Natural killer cell (primary cell): ENCODE measurements at regions not wholly inside any gene's neighbourhood (a gene's known extent, or its start where the extent isn't known, plus 50 kb on each side); places are given as distances from the start of the nearest gene placed in this dataset.
"Not testable (repeated sequence)": the region's sequence is repeated elsewhere in the genome, so short reads cannot be mapped to it uniquely, and the experiment has no call there.

Source experiments
- ATAC-seq, 3 donors: fragments of 150-1000 bp in 2 of 3; fragments of 200-7000 bp in 1 of 3; cut with Tn5 transposase; 1 replicate in 1 of 3; 2 replicates in 2 of 3; pipeline ENCODE4 v1.10.0; 2021; ENCODE audit warnings: mild to moderate bottlenecking in 2 of 3, moderate library complexity in 2 of 3
- DNase-seq, 2 donors: peaks; one replicate each; pipeline versions ENCODE4 v3.0.0 to v3.0.0-alpha.2; 2013 to 2021; ENCODE audit warnings: mixed read lengths in 1 of 2
- H3K27ac ChIP-seq: one replicate; pipeline ENCODE4 v1.5.1; 2013; ENCODE audit warnings: mild to moderate bottlenecking, low read length
- H3K27me3 ChIP-seq: one replicate; pipeline ENCODE4 v1.6.1; 2013; ENCODE audit warnings: low read length; ENCODE audit not compliant: control insufficient read depth, insufficient read depth
- H3K36me3 ChIP-seq: one replicate; pipeline ENCODE4 v1.6.1; 2013; ENCODE audit warnings: low read length; ENCODE audit not compliant: control insufficient read depth, insufficient read depth
- H3K4me1 ChIP-seq: one replicate; pipeline ENCODE4 v1.6.1; 2013; ENCODE audit warnings: low read length; ENCODE audit not compliant: control insufficient read depth, insufficient read depth
- H3K4me3 ChIP-seq: one replicate; pipeline ENCODE4 v1.5.1; 2013; ENCODE audit warnings: low read length
- H3K9me3 ChIP-seq: one replicate; pipeline ENCODE4 v1.6.1; 2013; ENCODE audit warnings: low read length; ENCODE audit not compliant: control insufficient read depth, insufficient read depth
- H3K27ac Mint-ChIP-seq, 2 donors: one replicate each; pipeline ENCODE4 v1.8.0; 2022; ENCODE audit warnings: mild to moderate bottlenecking in 2 of 2, mixed read lengths in 2 of 2, moderate library complexity in 1 of 2
- H3K27me3 Mint-ChIP-seq, 2 donors: one replicate each; pipeline ENCODE4 v1.8.0; 2022; ENCODE audit warnings: low read depth in 2 of 2, mixed read lengths in 2 of 2
- H3K36me3 Mint-ChIP-seq: one replicate; pipeline ENCODE4 v1.8.0; 2022; ENCODE audit warnings: mixed read lengths
- H3K4me1 Mint-ChIP-seq, 2 donors: one replicate each; pipeline ENCODE4 v1.8.0; 2022; ENCODE audit warnings: mixed read lengths in 2 of 2
- H3K4me3 Mint-ChIP-seq: one replicate; pipeline ENCODE4 v1.8.0; 2022; ENCODE audit warnings: mild to moderate bottlenecking, moderate library complexity, mixed read lengths
- H3K9me3 Mint-ChIP-seq, 2 donors: one replicate each; pipeline ENCODE4 v1.8.0; 2022; ENCODE audit warnings: mixed read lengths in 2 of 2
- CTCF ChIP-seq: fragments of 200-600 bp; IDR thresholded peaks from one replicate; pipeline ENCODE4 v1.8.0; 2022; ENCODE audit warnings: antibody characterized with exemption
- WGBS: methylation state at CpG from one replicate; pipeline ENCODE4 v1.1.7; 2013; ENCODE audit warnings: missing lambda C conversion rate; ENCODE audit not compliant: insufficient coverage; 5-methylcytosine and 5-hydroxymethylcytosine counted together
- intact Hi-C: fragments of 100-400 bp; cut with micrococcal nuclease; formaldehyde crosslinking; loops from one replicate; pipeline ENCODE4 v1.14.2; 2022

- no peak for TF ChIP-seq CTCF
- no peak for DNase-seq
- no peaks in the 10 kb centered on the region for H3K4me1 Mint-ChIP-seq
- H3K27ac ChIP-seq = no peak overlapping the region
- H3K27ac Mint-ChIP-seq = no peak overlapping the region
- H3K9me3 Mint-ChIP-seq = peaks cover 4 to 9% of the 10 kb centered on the region in 2 donors
- H3K9me3 ChIP-seq = no peaks in the 10 kb centered on the region
- no peaks in the 10 kb centered on the region for H3K36me3 Mint-ChIP-seq
- intact Hi-C loops = no loop called here
- H3K4me1 ChIP-seq = no peaks in the 10 kb centered on the region
- no peak for ATAC-seq
- no peaks in the 10 kb centered on the region for H3K27me3 Mint-ChIP-seq
- H3K4me3 ChIP-seq = no peak overlapping the region
- no peaks in the 10 kb centered on the region for H3K27me3 ChIP-seq
- H3K36me3 ChIP-seq = no peaks in the 10 kb centered on the region
- H3K4me3 Mint-ChIP-seq = no peak overlapping the region
- 83% methylated on average over 3 of the region's 3 CpGs for WGBS
Measured at GRCh38 chr6:19571176-19571575, 266.0 kb upstream of the ID4 start.

- Mint-ChIP-seq H3K4me1 (no peaks in the 10 kb centered on the region), H3K36me3 (no peaks in the 10 kb centered on the region), H3K9me3 (peaks cover 9 to 10% of the 10 kb centered on the region in 2 donors), H3K27ac (no peak overlapping the region), H3K4me3 (no peak overlapping the region), H3K27me3 (no peaks in the 10 kb centered on the region)
- DNase-seq (no peak), ATAC-seq (no peak)
- Histone ChIP-seq H3K36me3 (no peaks in the 10 kb centered on the region), H3K27ac (no peak overlapping the region), H3K4me1 (no peaks in the 10 kb centered on the region), H3K9me3 (peaks cover 2% of the 10 kb centered on the region), H3K4me3 (no peak overlapping the region), H3K27me3 (no peaks in the 10 kb centered on the region)
- WGBS = 95% methylated on average over 3 of the region's 4 CpGs
- no peak for TF ChIP-seq CTCF
- intact Hi-C loops = no loop called here
Measured at GRCh38 chr6:19578481-19578880, 258.7 kb upstream of the ID4 start.

- H3K4me3 Mint-ChIP-seq, H3K4me3 ChIP-seq, H3K4me1 ChIP-seq, H3K4me1 Mint-ChIP-seq, H3K9me3 Mint-ChIP-seq, H3K27ac ChIP-seq, intact Hi-C loops, H3K36me3 Mint-ChIP-seq, H3K9me3 ChIP-seq, H3K36me3 ChIP-seq, H3K27me3 ChIP-seq, H3K27ac Mint-ChIP-seq, DNase-seq, ATAC-seq, H3K27me3 Mint-ChIP-seq: not testable (repeated sequence)
- WGBS = 97% methylated on average over 3 of the region's 4 CpGs
Measured at GRCh38 chr6:19584207-19584606, 253.0 kb upstream of the ID4 start.

GRCh38 chr6:19587238-19587942 lies 249.8 kb upstream of the ID4 start:
- 86% methylated on average over 3 of the region's 4 CpGs for WGBS
- Mint-ChIP-seq H3K4me1 (no peaks in the 10 kb centered on the region), H3K36me3 (no peaks in the 10 kb centered on the region), H3K9me3 (peaks cover 4 to 8% of the 10 kb centered on the region in 2 donors), H3K4me3 (no peak overlapping the region), H3K27ac (no peak overlapping the region), H3K27me3 (no peaks in the 10 kb centered on the region)
- TF ChIP-seq CTCF = no peak
- Histone ChIP-seq H3K36me3 (no peaks in the 10 kb centered on the region), H3K4me3 (no peak overlapping the region), H3K27me3 (no peaks in the 10 kb centered on the region), H3K4me1 (no peaks in the 10 kb centered on the region), H3K27ac (no peak overlapping the region), H3K9me3 (no peaks in the 10 kb centered on the region)
- ATAC-seq (no peak), DNase-seq (no peak)
- intact Hi-C loops = no loop called here
